NCI-H146 (cell line): ENCODE measurements at regions not wholly inside any gene's neighbourhood (a gene's known extent, or its start where the extent isn't known, plus 50 kb on each side); places are given as distances from the start of the nearest gene placed in this dataset.
"Not testable (repeated sequence)": the region's sequence is repeated elsewhere in the genome, so short reads cannot be mapped to it uniquely, and the experiment has no call there.

ENCODE experiments used
- DNase-seq: peaks from one replicate; lab custom pipeline; 2025; lab: John Stamatoyannopoulos, UW

DNA sequence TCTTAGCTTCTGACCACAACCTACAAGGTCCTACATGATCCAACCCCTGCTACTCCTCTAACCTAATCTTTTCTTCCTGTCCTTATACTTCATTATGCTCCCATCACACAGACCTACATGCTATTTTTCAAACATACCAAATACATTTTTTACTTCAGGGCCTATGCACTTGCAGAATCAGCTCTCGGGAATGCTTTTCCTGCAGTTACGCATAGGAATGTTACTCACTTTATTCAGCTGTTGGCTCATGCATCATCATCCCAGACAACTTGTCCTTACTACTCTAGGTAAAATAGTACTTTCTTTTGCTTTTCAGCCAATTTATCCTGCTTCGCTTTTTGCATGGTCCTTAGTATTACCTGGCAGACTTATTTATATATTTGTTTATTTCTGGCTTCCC lies 105.6 kb downstream of the OXSM start:
- DNase-seq = no peak

DNA sequence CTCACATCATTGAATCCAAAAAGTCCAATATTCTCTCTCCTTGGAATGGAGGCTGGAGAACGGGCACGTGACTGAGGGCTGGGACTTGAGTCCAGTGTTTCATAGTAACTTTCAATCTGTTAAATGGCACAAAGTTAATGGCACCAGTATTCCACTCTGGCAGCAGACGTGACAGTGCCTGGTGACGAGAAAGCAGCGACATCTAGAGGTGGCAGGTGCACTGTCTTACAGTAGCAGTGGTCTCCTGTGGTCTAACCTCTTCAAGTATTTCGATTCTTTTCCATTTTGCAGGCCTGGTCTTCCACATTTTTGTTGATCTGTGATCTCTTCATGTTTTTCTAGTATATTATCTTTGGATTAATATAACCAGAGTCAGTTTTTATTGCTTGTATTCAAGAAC lies 107.1 kb downstream of the OXSM start:
- DNase-seq = peak; percentile 24

DNA sequence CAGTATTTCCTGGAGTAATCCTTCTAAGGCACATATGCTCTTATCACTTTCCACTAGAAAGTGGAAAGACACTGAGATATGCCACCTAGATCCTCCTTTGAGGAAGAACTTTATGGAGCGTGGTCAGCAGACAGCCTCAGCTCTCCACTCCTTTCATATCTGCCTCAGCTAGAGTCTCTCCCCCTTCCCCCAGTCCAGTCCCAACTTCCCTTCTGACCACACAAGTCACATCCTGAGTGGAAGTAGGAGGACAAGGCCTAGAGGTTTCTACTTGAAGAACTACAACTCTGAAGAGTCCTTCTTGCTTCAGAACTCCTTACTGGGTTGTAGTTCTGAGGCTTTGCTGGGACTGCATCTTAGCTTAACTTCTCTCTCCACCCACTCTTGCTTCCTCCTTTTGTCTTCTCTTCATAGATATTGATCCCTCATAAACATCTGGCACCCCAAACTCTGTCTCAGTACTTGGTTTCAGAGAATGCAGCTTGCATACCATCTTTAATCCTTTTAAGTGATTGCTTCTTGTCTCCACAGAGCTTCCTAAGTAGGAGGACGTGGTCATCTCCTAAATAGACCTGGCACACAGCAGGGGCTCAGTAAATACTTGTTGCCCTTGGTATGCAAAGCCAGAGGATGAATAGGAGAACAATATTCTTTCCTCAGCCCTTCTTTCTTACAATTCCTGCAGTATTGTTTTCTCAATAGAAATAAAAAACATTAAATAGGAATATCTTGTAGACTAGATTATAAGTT lies 109.6 kb downstream of the OXSM start:
- DNase-seq = no peak

DNA sequence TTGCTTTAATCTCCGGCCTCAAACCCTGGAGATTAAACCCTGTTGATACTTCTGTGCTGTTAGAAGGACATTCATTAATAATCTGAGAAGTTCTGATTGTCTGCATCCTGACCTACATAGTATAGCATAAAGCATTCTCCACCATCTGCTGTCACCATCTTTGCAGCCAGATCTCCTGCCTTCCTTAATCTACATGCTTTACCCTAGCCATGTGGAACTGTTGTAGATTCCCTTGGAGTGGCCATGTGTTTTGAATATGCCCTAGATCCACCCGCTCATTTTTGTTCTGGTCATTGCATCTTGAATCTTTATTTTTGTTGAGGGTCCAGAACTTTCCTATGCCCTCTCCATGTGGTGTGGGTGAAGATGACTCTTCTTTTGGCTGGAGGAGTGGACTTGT lies 110.3 kb downstream of the OXSM start:
- DNase-seq = no peak

DNA sequence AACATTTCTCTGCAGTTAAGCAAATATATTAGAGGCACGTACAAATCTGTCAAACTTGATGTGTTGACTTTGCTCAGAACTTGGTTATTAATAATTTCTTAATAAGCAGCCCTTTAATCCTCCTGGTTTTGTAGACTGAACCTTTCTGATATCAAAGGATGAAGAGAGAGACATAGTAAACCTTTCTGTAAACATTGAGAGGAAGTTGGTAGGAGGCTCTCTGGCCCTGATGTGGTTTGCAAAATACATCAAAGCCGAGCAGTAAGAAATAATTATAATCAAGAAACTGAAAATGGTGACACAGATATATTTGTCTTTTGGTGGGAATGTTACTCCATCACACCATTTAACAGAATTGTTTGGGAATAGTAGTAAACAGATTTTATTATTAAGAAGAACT lies 111.9 kb downstream of the OXSM start:
- no peak for DNase-seq

DNA sequence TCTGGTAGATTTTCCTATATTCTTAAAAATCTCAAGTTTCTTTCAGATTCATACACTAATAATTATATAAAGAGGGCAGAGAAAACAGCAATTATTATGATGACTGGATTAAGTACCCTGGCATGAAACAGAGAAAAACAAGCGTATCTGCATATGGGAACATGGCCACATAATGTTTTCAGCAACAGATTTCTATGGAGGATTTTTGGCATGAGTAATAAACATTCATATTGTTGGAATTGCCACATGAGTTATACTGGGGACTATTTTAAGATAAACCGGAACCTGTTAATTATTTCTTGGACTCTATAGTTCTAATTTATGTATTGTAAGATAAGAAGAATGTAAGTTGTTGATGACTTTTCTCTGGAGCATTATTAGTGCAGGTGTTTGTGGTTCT lies 112.7 kb downstream of the OXSM start:
- DNase-seq = no peak

DNA sequence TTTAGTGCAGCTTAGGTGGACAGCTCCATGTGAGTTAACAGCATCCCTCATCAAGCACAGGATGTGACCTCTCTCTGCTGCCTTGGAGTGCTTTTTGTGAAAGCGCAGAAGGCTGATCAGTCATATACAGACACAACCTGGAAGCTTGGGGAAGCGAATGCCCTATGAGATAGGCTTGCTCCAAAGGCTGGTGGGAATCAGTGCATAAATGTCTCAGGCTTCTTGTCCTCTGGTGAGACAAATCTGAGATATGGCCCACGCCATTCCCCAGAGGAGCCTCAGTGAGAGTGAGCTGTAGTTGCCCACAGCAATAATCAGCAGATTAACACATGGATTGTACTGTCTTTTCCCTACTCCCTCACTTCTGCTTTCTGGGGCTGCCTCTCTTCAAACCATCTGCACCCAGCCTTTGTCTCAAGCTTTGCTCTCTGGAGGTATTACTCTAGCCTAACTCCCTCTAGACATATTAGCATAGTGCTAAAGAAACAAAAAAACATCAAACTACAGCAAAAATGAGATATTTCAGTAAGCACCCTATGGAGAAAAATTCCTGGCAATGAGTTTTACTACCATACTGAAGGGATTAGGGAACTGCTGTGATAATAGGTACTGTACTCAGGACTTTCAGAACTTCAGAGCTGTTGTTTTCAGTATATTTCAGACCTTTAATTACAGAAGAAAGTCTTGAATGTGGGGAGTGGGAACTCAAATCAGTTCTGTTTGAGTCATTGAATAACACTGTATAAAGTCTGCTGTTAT lies 113.7 kb downstream of the OXSM start:
- DNase-seq = no peak

DNA sequence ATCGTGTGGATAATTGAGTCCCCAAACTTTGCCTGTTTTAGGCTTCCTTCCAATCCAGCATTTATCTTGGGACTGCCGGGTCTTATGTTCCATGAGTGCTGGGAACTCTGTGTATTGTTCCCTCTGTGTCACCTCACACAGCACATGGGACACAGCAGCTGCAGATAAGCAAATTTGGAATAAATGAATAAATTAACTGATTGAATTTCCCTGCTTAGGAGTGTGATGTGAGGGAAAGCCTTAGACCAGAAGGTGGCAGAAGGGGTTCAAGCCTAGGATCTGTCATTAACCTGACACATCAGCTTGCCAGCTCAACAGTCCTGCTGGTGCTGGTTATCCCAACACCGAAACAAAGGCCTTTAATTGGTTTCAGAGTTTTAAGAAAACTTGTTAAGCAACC lies 114.3 kb downstream of the OXSM start:
- DNase-seq = no peak

DNA sequence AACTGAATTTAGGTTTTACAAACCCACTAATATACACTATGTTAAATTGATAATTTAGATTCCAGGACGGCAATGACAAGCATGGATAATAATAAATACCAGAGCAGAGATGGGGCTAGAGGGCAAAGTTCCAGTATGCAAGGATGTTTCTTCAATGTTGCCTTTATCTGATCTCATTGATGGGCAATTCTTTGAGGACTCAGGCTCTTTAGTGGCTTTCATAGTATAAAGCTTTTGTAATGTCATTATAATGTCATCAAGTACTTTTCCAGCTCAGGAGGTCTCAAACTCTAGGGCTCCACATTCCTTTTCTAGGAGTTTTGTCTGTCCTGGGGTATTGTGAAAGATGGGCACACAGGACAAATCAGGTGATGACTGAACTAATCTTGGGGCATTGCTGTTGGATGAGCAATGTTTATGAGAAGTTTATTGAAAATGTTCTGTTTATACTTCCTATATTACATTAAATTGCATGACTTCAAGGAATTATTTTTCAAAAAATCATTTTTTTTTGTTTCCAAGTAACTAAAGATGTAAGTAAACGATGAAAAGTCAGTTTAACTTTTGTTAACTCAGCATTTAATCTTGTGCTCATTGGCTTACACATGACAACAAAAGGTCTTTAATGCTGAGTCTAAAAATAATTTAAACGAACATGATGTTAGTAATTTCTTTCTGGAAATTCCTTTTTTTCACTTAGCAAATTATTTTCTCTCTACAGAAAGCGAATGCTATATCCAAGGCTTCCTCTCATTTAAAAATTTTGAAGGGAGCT lies 116.4 kb downstream of the OXSM start:
- no peak for DNase-seq

DNA sequence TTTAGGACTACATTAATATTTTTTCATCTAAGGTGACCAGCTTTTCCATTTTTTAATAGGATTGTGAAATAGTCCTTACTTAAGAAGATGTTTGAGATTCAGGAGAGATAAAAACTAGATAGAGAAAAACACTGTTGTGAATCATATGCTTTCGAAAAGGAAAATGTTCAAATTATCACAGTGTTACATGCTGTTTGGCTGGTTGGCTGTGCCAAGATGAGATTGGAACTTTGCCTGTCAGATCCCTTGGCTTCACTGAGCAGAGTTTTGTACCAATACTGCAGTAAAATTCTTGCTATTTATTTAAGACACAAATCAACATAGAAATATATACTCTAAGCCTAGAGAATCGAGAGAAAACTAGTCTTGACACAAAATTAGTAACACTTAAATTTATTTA lies 117.2 kb downstream of the OXSM start:
- DNase-seq = no peak

DNA sequence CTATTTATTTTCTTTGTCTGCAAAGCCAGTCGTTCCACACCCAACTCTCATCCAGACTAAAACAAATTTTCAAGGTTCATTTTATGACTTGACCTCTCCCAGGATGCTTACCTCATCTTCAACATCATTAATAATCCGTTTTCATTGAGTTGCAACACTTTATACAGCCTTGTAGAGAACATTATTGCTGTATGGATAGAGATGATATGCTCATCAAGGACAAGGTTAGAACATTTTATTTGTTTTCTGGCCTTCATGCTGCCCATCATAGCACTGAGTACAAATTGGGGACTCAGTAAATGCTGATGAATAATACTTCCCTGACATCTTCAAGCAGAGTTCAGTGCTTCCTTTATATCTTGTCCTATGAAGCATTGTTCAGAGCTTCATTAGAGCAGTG lies 120.2 kb downstream of the OXSM start:
- DNase-seq = no peak

DNA sequence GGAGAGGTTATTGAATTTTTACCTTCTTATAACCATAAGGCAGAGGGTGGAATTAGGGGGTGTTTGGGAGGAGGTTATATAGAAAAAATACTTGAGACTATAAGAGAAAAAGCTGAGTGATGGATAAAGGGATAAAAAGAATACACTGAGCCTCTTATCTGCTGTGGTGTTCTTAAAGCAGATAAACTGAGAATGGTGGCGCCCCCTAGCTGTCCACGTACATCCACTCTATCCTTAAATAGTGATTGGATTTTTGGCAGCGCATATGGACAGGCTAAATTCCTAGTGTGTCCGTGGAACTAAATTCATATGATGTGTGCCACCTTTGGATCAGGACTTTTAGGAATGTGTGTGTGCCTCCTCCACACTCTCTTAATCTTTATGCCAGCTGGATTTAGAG lies 121.1 kb downstream of the OXSM start:
- DNase-seq = no peak

DNA sequence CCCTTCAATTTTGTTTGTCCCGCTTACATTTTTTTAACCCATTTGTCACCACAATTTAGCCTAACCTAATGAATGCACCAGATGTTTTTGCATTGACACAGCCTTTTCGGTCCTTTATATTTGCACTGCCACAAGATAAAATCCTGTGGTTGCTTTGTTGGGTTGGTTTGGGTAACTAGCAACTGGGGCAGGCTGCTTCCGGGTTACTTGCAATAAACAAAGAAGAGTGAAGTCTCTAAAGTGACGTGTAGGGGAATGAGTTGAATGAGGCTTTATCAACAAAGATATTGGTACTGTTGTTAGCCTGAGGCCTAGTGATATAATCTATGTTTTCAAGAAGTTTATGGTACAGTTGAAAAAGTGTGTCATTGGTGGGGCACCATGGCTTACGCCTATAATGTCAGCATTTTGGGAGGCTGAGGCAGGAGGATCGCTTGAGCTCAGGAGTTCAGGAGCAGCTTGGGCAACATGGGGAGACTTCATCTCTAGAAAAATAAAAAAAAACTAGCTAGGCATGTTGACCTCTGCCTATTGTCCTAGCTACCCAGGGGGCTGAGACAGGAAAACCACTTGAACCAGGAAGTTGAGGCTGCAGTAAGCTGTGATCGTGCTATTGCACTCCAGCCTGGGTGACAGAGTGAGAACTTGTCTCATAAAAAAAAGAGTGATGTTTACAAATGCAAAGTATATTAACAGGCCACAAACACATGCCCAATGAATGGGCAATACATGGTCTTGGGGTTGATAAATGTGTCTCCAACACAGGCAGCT lies 121.8 kb downstream of the OXSM start:
- DNase-seq = no peak

DNA sequence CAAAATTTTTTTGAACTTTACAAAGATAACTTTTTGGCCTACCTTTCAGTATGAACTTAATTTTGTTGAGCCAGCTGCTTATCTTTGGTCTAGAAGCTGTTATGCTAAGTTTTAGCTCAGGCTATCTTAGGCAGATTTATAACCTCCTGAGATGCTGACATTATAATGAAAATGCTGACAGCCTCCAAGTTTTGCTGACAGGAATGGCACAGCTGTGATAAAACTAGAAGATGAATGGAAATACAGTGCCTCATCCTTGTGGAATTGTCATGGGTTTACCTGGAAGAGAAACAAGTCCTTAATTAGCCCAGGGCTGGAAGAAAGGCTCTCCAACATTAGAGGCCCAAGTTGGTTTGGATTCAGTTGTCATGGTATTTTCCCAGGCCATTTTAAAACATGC lies 123.3 kb downstream of the OXSM start:
- no peak for DNase-seq

DNA sequence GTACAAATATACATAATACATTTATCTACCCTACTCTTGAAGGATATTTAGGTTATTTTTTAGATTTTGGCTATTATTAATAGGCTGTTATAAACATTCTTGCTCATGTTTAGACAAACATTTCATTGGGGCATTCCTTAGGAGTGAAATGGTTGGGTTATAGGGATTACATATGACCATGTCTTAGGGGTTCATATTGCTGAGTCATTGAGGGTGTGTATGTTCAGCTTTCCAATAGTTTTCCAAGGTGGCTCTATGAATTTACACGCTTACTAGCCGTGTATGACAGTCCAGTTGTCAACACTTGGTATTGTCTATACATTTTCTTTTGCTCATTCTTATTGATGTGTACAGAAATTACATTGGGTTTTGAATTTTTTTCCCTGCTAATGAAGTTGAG lies 125.8 kb downstream of the OXSM start:
- no peak for DNase-seq

DNA sequence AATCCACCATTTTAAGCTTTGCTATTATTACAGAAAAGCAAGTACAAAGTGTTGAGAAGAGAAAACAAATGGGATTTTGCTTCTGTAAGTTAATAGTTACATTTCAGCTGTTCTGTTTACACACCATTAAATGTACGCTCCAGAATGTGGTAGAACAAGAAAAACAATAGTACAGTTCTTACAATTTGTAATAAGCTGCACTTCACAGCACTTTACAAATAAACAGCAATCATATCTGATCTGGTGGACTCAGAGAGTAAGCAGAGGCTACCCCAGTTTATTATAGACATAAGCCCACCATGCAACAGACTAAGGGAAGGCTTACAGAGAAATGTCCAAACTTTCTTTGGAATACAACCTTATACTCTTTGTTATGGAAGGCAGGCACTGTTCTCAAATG lies 126.4 kb downstream of the OXSM start:
- no peak for DNase-seq

DNA sequence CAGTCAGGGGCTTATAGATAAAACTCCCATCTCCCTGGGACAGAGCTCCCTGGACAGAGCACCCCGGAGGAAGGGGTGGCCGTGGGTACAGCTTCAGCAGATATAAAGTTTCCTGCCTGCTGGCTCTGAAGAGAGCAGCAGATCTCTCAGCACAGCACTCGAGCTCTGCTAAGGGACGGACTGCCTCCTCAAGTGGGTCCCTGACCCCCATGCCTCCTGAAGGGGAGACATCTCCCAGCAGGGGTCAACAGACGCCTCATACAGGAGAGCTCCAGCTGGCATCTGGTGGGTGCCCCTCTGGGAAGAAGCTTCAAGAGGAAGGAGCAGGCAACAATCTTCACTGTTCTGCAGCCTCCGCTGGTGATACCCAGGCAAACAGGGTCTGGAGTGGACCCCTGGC lies 142.1 kb downstream of the OXSM start:
- not testable (repeated sequence) for DNase-seq

DNA sequence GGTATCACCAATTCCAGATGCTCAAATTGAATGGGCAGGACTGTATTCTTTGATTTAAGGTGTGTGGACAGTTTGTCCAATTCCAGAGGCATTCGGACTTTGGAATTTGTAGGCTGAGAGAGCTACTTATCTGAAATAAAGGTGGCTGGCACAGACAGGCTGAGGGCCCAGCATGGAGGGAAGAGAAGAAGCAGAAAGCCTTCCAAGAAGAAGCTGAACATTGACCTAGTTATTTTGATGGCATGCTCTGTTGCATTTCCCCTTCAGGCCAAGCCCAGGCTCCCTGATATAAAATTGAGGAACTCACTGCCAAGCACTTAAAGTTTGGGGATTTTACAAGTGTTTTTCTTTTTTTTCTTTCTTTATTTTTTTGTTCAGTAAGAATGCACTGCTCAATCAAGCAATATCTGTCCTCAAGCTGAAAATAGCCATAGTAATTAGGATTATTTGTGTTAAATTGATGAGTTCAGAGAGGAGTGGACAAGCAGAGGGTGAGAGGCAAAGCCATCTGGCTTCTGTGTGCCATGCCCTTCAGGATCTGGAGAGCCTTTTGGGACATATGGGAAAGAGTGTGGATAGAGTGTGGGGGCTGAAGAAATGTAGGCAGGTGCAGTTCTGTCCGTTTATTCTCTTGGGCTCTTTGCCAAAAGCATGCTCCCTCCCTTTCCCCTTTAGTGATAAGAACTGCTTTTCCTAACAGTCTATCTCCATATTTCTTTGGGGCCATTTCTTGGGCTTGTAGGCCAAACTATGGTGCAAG lies 148.9 kb downstream of the OXSM start:
- DNase-seq = no peak

DNA sequence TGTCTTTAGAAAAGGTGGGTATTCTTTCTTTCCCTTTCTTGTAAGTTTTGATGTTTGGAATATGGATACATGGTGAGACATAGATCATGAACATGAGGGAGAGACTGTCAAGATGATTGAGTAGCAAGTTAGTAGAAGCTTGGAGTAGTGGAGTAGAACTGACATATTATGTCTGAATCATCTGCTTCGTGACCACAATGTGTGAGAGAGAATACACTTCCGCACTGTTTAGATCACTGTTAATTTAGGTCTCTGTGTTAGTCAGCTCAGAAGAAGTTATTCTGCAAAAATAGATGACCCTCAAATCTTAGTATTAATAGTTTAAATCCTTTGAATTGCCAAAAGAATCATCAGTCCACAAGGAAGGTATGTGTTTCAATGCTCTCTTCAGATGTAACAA lies 151.0 kb downstream of the OXSM start:
- no peak for DNase-seq

DNA sequence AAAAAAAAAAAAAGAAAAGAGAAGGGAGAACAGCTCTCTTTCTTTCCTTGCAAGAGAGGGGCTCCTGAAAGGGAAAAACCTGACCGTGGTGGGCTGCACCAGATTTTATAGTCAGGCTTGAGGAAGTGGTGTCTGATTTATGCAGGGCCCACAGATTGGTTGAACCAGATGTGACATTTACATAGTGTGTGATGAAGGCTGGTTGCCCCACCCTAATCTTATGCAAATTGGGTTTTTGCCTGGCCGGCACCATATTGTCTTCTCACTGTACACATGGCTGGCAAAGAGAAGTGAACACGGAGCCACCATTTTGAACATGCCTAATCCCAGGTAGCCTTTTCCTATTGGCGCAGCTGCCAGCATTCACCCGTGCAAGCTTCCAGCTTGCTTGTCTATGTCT lies 154.4 kb downstream of the OXSM start:
- DNase-seq = peak; percentile 35

DNA sequence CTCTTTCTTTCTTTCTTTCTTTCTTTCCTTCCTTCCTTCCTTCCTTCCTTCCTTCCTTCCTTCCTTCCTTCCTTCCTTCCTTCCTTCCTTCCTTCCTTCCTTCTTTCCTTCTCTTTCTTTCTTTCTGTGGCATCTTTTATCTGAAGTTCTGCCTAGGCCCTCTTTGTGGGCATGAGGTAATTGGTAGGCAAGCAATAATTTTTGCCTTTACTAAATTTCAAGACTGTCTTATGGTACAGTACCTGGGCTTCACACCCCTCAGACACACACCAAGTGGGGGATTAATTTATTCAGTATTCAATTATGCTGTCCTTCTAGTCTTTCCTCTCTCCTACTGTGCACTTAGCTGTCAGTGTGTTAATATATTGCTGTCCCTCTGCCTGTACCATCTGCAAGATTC lies 155.5 kb downstream of the OXSM start:
- no peak for DNase-seq

DNA sequence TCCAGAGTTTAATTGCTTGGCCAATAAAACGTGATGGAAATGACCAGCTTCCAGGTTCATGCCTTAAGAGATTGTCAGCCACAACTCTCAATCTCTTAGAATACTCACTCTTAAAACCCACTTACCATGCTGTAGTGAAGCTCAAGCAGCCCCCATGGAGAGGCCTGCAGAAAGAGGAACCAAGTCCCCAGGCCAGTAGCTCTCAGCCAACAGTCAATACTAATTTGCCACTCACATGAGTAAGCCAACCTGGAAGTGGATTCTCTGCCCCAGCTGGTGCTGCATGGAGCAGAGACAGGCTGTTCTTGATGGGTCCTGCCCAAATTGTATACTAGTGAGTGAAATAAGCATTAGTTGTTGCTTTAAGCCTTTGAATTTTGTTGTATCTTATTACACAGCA lies 155.9 kb downstream of the OXSM start:
- DNase-seq = no peak
